Left ventricle myocardium inferior (tissue), 1 donor: ENCODE measurements at regions not wholly inside any gene's neighbourhood (a gene's known extent, or its start where the extent isn't known, plus 50 kb on each side); places are given as distances from the start of the nearest gene placed in this dataset.
A peak's percentile ranks its signal among the peaks of the same experiment; 100 is the strongest.

Experiments
- DNase-seq: peaks from one replicate; pipeline ENCODE4 v3.0.0-alpha.2; 2020
- H3K27ac ChIP-seq: fragments of 200-600 bp; replicated peaks from 2 replicates; pipeline ENCODE4 v1.8.0; 2021
- H3K27me3 ChIP-seq: fragments of 200-600 bp; 2 replicates; pipeline ENCODE4 v1.8.0; 2021; ENCODE audit warnings: low read depth
- H3K36me3 ChIP-seq: fragments of 200-600 bp; 2 replicates; pipeline ENCODE4 v1.8.0; 2021
- H3K4me1 ChIP-seq: fragments of 200-600 bp; 2 replicates; pipeline ENCODE4 v1.8.0; 2021
- H3K4me3 ChIP-seq: fragments of 200-600 bp; 2 replicates; pipeline ENCODE4 v1.8.0; 2021; ENCODE audit warnings: mild to moderate bottlenecking, moderate library complexity
- H3K9me3 ChIP-seq: fragments of 200-600 bp; replicated peaks from 2 replicates; pipeline ENCODE4 v1.8.0; 2021
- CTCF ChIP-seq: fragments of 200-600 bp; IDR thresholded peaks from 2 replicates; pipeline ENCODE4 v1.8.0; 2021; ENCODE audit warnings: antibody characterized with exemption, mild to moderate bottlenecking, borderline replicate concordance
- intact Hi-C: fragments of 100-400 bp; cut with micrococcal nuclease; formaldehyde crosslinking; loops from one replicate; pipeline ENCODE4 v1.11.0; 2022
- donor health status: DM: no; HTN: yes; CAD: no; lungs with severe emphysema.

GRCh38 chr14:104395941-104396681, 183.5 kb upstream of the C14orf180 start:
- no peak overlapping the region for H3K27ac ChIP-seq
- H3K4me1 ChIP-seq = peaks cover 36% of the 10 kb centered on the region
- no peak for TF ChIP-seq CTCF
- H3K36me3 ChIP-seq = no peaks in the 10 kb centered on the region
- no peak overlapping the region for H3K4me3 ChIP-seq
- intact Hi-C loops = no loop called here
- DNase-seq = no peak
- peaks cover 24% of the 10 kb centered on the region for H3K9me3 ChIP-seq
- H3K27me3 ChIP-seq = peaks cover 8% of the 10 kb centered on the region

- no peak for DNase-seq
- Histone ChIP-seq H3K4me3 (no peak overlapping the region), H3K9me3 (peaks cover 24% of the 10 kb centered on the region), H3K27me3 (peaks cover 8% of the 10 kb centered on the region), H3K4me1 (peaks cover 36% of the 10 kb centered on the region), H3K36me3 (no peaks in the 10 kb centered on the region), H3K27ac (no peak overlapping the region)
- no peak for TF ChIP-seq CTCF
- intact Hi-C loops = no loop called here
Observed at GRCh38 chr14:104396682-104397470, 182.7 kb upstream of the C14orf180 start.

- intact Hi-C loops = no loop called here
Observed at GRCh38 chr14:104397956-104398355, 181.6 kb upstream of the C14orf180 start.

GRCh38 chr14:104398656-104399055, 180.9 kb upstream of the C14orf180 start:
- H3K27me3 ChIP-seq = peaks cover 4% of the 10 kb centered on the region
- no peak for TF ChIP-seq CTCF
- peaks cover 24% of the 10 kb centered on the region for H3K9me3 ChIP-seq
- DNase-seq = no peak
- no peaks in the 10 kb centered on the region for H3K36me3 ChIP-seq
- no peak overlapping the region for H3K27ac ChIP-seq
- H3K4me3 ChIP-seq = no peak overlapping the region
- peaks cover 21% of the 10 kb centered on the region for H3K4me1 ChIP-seq
- intact Hi-C loops = no loop called here

More at GRCh38 chr14:104397956-104398355, 181.6 kb upstream of the C14orf180 start:
- no peaks in the 10 kb centered on the region for H3K36me3 ChIP-seq
- DNase-seq = no peak
- H3K27me3 ChIP-seq = peaks cover 8% of the 10 kb centered on the region
- no peak overlapping the region for H3K27ac ChIP-seq
- peaks cover 24% of the 10 kb centered on the region for H3K9me3 ChIP-seq
- TF ChIP-seq CTCF = no peak
- peaks cover 28% of the 10 kb centered on the region for H3K4me1 ChIP-seq
- H3K4me3 ChIP-seq = no peak overlapping the region

GRCh38 chr14:104399432-104400155, 180.0 kb upstream of the C14orf180 start:
- H3K9me3 ChIP-seq = peaks cover 24% of the 10 kb centered on the region

More at GRCh38 chr14:104399432-104400155, 180.0 kb upstream of the C14orf180 start:
- peaks cover 7% of the 10 kb centered on the region for H3K27me3 ChIP-seq
- no peaks in the 10 kb centered on the region for H3K36me3 ChIP-seq
- H3K27ac ChIP-seq = no peak overlapping the region
- no peak overlapping the region for H3K4me3 ChIP-seq
- H3K4me1 ChIP-seq = peaks cover 13% of the 10 kb centered on the region
- DNase-seq = no peak
- TF ChIP-seq CTCF = peak; percentile 8
- intact Hi-C loops = no loop called here
